ENCODE measurements at regions not wholly inside any gene's neighbourhood (a gene's known extent, or its start where the extent isn't known, plus 50 kb on each side); places are given as distances from the start of the nearest gene placed in this dataset.

DNA sequence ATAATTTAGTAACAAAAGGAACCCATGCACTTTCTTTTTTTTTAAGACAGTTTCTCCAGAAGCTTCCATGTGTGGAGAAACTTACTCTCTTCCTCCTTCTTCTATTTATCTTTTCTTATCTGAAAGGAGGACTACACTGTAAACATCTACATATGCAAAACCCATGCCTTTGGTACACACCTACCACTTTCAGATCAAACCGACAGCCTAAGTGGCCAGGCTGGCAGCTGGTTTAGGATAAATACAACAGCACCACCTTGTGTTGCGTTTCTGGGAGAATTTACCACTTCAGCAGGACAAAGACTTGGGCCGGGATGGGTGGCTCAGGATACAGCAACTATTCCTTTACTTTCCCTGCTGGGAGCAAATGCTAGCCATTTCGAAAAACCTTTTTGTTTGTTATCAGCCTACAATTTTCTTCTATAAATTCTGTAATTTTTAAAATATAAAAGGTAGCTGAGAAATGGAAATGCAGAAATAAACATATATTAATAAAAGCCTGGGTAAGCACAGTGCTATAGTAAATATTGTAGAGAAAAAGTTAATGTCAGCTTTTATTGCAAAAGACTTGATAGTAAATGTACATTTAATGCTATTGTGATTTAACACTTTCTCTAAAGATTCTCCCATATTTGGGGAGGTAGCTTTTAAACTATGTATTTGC is 94.0 kb upstream of the RFC3 start:
- peak; percentile 89 for DNase-seq

DNA sequence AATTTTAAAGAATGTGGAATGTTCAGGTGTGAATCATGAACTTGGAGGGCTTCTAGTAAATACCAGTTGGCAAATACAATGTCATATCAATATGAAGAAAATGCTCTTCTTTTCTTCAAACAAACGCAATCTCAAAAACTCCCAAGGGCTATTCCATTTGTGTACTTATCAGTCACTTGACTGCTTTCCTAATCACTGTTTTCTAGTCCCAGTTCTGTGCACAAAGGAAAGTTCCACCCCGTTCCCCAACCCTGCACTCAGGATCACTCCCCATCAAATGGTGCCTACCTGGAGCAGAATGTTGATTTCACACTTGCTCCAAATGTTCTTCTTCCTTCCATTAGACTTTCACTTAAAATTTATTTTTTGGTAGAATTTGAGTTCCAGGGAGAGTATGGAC is 92.6 kb upstream of the RFC3 start:
- no peak for DNase-seq

DNA sequence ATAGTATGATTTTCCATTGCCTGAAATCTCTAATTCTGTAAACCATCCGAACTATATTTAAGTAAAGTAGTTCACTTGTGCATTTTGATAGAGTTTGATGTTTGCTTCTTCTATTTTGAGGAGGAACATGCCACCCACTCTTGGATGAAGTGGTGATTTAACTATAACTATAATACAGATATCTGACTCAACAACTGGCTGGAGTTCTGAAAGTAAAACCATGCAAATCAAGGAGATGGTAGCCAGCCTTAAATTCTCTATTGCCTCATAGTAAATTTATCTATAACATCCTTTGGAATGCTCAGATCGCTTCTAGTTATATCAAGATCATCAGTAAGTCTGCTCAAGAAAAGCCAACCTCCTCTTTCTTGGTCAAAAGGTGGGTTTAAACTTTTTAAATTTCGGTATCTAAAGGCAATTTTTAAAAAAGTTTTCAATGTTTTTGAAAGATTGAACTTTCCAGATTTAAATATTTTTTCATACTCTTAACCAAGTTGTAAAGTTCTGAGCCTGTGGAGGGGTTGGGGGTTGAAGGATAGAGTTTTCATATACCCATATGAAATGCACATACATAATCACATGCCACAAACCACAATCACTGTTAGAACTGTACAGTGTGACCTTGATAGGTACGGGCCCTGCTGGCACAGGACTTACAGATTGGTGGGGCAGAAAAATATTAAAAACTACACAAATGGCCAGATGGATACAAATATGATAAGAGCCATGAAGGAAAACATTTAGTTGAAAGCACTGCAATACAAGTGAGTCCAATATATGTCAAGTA is 90.5 kb upstream of the RFC3 start:
- DNase-seq, result no peak

DNA sequence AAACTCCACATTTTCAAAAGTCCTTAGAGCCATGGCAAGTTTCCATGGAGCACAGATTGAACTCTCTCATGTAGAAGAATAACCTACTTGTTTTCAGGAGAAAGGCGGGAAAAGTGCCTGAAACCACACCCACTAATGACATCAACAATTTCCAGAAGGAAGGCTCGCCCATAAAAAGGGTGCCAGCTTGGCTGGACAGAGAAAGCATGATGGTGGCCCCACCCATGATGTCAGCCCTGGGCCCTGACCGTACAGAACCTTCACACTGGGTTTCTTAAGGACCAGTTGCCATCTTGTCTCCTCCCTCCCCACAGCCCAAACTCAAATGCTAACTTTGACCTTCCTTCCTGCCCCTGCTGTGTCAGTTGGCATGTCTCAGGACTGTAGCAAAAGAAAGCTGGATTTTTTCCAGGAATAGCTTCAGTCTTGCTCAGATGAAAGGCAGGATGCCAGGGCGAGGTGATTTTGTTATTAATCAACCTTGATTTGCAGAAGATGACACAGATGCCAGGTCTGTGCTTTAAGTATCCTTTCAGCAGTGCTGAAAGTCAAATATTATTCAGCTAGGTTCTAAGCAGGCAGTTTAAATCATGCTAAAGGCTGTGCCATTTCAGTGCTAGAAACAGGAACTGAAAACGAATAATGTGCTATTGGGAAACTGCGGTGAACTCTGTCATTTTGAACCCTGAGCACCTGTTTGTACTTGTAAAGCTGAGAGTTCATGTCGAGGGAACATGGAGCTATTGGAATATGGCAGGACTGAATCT is 89.5 kb upstream of the RFC3 start:
- DNase-seq, result peak; percentile 73

DNA sequence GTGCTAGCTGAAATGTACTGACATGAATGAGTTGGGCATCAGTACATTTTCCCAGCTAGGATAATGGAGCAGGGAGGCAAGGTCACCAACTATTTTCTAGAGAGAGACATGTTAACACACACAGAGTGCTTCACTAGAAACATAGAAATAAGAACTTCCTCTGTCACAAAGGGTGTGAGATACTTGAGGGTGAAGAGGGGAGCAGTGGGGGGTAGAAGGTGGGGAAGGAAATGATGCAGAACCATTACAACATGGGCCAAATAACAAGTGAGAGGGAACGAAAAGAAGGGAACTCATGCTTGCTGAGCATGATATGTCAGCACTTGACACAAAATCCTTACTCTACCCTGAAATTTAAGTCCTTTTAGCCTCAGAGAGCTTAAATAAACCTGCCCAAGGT is 87.8 kb upstream of the RFC3 start:
- no peak for DNase-seq

DNA sequence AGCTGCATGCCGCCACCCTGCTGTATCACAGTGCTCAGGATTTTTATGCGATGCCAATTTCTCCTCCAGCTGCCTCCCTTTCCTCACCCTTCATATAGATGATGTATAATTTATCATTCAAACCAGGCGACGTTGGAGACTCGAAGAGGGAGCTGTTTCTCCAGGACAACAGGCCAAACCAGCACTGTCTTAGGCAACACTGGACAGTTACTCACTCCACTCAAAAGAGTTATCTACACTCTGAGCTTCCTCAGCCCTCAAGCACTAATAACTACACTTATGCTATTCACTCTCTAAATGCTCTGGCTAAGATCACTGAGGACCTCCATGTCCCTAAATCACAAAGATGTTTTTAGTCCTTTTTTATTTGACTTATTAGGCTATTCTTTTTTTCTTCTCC is 87.3 kb upstream of the RFC3 start:
- no peak for DNase-seq

DNA sequence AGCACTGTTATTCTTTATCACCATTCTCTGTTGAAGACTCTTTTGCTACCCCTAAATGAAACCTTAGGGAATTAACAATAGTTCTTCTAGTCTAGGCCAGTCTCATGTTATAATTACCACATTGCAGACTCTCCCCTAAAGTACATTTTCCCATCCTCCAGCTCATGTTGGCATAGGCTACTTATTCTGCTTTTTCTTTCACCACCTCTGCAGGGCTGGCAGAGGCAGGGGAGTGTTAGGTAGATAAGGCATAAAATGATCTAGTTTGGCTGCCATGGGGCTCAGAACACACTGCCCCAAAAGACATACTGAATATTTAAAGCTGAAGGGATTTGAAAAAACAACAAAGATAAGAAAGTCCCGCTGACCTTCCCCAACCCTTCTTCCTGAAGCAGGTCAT is 82.7 kb upstream of the RFC3 start:
- no peak for DNase-seq

DNA sequence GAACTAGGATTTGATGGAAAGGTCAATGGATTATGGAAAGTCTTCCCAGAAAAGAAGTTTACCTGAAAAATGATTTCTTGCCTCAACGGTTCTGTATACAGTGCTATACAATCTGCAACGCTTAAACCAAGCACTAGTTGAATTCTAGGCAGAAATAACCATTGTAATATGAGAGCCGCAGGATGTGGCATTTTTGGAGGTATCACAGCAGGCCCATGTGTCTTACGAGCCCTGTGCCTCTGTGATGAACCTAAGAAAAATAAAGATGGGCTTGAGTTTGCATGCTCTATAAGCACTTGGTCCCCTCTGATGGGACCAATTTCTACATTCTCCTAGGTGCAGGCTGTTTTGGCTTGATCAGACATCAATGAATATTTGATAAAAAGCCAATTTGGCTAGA is 78.7 kb upstream of the RFC3 start:
- no peak for DNase-seq

DNA sequence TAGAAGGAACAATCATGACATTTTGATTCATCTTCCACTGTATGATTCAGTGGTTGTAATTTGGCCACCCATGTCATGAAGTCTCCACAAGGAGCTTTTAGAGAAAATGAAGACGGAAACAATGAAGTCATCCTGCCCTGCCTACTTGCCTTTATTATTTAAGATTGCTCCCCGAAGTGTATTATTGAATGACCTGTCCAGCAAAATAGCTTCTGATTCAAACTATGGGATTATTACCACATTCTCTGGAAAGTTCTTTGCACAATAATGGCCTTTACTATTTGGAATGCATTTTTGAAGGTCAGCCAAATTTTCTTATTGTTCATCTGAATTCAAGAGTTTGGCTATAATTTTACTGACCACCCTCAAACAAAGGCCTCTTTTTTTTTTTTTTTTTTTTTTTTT is 77.8 kb upstream of the RFC3 start:
- no peak for DNase-seq

DNA sequence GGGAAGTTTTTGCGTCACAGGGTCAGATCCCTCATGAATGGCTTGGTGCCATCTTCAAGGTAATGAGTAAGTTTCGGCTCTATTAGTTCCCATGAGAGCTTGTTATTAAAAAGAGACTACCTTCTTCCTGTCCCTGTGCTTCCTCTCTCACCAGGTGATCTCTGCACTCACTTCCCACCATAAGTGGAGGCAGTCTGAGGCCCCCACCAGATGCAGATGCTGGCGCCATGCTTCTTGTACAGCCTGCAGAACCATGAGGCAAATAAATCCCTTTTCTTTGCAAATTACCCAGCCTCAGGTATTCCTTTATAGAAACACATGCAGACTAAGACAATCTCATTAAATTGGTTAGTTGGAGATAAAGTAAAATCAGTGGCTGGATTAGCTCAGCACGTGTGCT is 75.6 kb upstream of the RFC3 start:
- DNase-seq, result no peak

DNA sequence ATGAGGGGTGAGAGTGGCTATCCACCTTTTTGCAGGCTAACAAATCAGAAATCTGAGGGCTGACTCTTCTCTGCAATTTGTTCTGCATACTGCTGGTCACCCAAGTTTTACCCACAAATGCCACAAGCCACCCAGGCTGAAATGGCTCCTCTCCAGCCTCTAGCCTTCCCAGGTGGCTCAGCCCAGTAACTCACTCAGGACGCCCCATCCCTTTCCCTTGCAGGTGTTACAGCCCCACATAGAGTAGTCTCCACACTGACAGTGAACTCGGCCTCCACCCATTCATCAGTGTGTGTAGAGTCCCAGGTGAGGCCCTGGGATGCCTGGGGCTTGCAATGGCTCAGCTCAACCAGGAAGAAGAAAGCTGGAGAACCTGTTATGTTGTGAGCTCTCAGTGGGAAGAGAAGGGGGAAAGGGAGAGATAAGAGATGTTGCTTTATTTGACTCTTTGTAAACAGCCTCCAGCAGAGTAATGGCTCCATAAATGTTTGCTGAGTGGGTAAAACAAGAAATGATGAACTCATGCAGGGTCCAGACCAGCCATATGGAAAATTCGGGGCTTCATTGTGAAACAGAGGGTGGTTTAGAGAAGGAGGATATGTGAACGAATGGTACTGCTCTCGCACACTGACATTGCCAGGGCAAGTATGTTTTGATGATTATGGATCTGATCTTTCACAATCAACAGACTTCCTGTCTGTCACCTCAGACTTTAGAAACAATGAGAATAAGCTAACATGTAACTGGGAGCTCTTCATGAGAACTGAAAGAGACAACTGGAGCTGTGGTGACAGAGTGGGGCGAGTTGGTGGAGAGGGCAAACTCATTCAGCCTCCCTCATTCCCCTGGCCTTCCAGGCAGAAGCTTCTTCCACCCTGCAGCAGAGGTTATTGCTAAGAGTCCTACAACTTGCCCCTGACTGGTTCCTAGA is 74.2 kb upstream of the RFC3 start:
- no peak for DNase-seq

DNA sequence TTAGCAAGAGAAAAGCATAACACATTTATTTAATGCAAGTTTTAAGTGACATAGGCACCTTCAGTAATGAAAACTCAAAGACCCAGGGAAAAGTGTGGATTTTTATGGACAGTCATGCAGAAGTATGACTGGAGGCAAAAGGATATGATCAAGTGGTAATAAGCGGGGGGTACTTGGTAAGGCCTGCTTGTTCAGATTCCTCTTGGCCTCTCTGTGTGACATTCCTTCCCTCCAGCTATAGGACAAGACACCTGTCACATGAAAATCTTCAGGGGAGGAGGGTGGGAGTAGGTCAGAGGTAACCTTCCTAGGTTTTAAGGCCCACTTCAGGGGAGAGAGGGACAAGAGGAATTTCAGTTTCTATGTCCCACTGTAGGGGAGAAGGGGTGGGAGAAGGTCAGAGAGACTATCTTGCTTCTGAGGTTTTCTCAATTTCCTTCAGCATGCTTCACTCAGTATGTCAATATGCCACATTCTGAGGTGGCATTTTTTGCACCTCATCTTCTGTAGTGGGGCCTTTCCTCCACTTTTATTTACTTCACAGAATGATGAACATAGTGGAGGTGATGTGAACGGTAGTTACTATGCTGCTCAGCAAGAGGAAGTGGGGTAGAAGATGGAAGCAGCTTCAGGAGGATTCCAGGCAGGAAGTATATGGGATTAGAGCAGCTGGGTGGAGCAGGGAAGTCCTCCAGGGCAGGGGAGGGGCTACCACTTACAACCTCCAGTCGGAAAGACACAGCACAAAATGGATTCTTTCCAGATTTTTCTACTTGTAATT is 73.2 kb upstream of the RFC3 start:
- peak; percentile 82 for DNase-seq

DNA sequence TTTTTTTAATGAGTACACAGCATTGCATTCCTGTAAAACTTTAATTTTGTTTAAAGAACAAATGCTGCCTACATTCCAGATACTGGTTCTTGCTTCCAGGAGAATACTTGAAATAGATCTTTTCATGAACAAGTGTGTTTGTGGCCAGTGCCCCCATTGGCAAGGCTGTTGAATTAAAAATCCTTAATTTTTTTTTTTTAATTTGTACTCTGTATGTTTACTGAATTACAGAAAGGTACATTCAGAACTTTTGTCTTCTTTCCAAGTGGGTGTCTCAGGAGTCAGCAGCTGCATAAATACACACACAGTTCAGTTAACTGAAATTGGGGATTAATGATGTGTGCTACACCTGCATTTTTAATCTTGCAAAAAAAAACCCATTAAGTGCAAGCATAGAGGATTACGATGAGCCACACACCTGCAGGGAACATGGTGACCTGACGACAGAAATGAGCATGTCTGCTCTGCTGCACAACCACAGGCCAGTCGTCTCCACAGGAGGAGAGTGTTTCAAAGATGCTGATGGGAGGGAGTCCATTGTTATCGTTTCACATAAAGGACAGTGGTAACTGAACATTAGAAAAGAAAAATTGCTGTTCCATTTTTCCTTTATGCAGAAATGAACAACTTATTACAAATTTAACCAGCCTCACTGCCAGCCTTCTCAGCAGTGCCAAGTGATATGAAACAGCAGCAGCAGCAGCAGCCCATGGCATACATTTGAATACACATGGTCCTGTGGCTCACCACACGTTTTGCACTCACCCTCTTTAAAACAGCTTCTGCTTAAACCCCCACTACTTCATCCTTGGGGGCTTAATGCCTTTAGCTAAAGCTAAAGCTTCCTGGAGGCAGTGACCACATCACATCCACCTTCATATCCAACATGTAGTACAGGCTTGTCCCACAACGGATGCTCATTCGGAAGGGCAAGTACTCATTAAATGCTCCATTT is 72.3 kb upstream of the RFC3 start:
- DNase-seq, result peak; percentile 89

DNA sequence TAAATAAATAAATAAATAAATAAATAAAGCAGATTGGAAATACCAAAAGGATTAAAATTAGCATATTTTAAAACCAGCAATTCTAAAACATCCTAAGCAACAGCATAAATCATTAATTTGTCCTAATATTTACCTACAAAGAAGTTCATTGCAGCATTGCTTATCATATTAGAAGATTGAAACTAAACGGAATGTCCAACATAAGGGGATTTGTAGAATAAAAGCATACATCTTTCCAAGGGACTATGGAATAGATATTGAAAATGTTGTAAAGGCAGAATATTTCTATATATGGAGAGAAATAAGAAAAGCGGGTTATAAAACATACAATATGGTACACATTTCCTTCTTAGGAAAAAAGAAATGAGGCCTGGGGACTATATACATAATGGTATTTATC is 71.1 kb upstream of the RFC3 start:
- DNase-seq, result no peak

DNA sequence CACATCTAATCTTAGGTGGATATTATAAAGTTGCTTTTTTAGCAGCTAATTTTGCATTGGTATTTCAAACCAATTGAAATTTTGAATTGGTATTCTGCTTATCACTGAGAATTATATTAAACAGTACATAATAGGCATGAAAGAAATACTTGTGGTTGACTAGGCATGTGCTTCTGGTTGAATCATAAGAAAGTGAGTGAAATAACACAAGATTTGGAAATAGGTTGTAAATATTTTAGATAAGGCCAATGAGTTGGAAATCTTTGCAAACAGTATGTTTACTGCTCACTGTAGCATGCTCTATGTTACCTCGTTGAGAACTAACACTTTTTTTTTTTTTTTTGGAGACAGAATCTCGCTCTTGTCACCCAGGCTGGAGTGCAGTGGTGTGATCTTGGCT is 66.8 kb upstream of the RFC3 start:
- no peak for DNase-seq

DNA sequence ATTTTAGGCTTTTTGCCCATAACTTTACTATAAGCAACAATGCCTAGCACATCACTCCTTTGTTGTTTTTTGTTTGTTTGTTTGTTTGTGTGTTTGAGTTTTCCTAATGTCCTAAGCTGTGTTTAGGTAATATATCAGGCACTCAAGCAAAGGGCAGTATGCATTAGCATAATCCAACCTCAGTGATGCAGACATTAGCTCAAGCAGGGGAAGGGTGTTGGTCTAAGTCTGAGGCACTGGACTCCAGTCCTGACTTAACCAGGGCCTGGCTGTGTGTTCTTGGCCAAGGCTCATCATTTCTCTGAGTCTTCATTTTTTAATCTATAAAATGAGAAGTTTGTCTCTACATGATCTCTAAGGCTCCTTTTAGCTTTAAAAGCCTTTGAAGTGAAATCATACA is 65.9 kb upstream of the RFC3 start:
- DNase-seq, result no peak

DNA sequence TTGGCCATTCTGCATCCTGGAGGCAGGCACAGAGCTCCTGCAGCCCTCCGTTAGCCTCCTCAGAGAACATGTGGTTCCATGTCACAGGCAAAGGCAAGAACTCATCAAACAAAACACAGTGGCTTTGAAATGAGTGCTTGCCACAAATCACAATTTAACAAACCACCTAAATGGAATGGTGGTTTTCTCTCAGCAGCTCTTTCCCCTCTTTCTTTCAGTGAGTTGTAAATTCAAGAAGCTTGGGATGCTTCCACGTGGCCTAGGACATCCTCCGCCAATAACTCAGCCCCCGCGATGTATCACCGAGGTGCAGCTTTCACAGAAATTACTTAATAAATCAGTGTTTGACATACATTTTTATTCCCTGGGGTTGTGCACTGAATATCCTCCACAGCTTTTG is 65.4 kb upstream of the RFC3 start:
- DNase-seq, result no peak

DNA sequence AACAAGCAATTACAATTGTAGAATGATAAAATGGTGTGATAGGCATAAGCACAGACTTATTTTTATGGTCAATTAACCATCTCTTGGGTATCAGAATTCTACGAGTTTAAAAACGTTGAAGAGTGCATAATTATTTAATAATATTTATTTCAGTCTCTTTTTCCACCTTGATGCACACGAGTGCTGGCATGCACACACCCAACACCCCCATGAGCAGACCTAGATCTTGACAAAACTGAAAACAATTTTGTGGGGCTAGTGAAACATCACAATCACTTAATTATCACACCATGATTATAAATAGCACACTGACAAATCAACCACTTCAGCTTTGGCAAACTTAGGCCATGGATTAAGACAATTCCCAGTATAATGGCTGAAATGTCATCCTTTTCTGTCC is 61.0 kb upstream of the RFC3 start:
- DNase-seq, result no peak

DNA sequence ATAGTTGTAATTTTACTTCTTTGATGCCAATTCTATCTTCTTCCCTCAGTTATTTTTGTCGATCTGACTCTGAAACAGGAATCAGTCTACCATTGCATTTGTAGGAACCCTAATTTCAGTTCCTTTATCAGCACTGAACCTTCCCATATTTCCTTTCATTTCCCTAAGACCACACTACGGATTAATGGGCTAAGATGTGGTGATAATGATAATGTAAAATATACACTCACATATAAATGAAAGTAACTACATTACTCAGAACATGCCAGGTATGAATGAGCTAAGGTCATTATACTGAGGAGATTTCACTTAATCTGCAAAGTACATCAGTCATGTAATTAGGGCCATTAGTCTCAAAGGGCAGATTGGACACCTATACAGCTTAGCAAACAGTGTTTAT is 60.2 kb upstream of the RFC3 start:
- DNase-seq, result no peak

DNA sequence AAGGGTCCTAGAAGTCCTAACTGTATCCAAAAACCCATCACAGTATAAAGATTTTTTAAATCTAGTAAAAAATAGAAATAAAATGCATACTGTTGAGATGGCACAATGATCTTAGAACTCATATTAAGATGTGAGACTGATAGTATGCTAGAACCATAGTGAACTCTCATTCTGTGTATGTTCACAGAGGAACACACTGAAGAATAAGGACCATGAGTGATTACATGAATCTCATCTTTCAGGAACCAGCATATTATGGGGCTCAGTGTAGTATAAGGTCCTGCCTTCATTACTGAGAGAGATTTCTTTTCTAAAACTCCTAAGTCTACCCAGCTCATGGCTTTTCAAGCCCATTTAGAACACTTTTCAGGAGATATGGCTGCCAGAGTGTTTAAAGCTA is 59.8 kb upstream of the RFC3 start:
- no peak for DNase-seq

DNA sequence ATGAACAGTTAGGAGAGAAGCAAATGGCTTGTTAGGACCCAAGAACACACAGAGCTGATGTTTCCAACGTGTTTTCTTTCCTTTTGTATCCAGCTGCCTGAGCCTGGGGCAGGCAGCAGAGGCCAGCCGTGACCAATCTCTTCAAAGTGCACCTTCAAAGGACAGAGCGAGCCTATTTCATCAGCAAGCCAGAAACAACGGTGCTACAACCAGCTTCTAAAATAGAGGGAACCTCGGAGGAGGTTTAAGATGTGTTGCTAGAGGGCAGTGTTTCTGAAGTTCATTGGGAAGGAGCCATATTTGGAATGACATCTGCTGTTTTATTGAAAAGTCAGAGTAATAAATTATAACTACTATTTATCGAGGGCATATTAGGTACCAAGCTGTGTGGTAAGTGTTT is 56.2 kb upstream of the RFC3 start:
- DNase-seq, result no peak
